ENCODE measurements at regions not wholly inside any gene's neighbourhood (a gene's known extent, or its start where the extent isn't known, plus 50 kb on each side); places are given as distances from the start of the nearest gene placed in this dataset.

DNA sequence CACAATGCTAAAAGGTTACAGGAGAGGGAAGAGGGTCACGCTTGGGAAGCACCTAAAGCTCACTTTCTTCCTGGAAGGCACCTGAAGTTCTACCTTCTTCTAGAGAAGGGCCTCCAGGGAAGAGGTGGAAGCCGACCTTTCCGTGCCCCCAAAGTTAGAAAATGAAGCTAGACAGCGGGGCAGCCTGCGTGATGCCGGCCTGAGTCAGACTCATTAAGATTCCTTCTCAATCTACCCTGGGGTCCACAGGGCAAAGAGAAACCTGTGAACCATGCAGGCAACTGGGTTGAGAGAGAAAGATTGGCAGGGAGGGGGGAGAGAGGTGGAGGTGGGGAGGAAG is 54.8 kb upstream of the CCDC167 start:
- TF ChIP-seq, protein P1, sequence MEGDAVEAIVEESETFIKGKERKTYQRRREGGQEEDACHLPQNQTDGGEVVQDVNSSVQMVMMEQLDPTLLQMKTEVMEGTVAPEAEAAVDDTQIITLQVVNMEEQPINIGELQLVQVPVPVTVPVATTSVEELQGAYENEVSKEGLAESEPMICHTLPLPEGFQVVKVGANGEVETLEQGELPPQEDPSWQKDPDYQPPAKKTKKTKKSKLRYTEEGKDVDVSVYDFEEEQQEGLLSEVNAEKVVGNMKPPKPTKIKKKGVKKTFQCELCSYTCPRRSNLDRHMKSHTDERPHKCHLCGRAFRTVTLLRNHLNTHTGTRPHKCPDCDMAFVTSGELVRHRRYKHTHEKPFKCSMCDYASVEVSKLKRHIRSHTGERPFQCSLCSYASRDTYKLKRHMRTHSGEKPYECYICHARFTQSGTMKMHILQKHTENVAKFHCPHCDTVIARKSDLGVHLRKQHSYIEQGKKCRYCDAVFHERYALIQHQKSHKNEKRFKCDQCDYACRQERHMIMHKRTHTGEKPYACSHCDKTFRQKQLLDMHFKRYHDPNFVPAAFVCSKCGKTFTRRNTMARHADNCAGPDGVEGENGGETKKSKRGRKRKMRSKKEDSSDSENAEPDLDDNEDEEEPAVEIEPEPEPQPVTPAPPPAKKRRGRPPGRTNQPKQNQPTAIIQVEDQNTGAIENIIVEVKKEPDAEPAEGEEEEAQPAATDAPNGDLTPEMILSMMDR (IDR thresholded peaks at IDR 0.05) = no peak

DNA sequence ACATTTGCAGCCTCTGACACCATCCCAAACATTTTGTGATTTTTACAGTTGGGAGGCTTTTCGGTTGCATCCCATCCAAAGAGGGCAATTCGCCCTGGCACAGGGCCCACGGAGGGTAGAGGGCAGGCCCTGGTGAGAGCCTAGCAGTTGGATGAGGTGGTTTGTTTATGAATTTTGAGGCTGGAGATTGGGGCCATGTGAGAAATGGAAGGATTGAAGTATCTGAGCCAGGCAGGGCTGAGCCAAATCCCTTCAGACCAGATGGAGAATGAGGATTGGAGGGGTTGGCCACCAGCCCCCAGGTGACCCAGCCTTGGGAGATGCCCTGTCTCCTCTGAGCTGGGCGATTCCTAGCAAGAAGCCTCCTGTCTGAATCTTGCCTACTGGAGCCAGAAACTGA is 52.6 kb upstream of the CCDC167 start:
- TF ChIP-seq, protein P1 (IDR thresholded peaks at IDR 0.05) = no peak

DNA sequence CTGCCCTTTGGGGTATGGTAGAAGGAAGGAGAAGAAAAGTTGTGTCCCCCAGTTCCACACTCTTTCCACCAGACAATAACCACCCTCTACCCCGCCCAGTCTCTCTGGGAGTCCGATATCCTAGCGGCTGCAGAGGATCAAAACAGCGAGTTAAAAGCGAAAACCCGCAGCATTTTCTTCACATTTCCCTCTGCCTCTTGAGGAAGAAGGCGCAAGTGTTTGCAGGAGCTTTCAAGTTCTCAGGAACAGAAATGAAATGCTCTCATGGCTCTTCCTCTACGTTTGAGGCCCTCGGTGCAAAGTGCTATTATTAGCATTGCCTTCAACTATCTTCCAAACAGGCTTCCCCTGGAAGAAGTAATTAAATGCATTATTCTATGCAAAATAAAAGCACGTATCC is 52.2 kb upstream of the CCDC167 start:
- TF ChIP-seq, protein P1 (IDR thresholded peaks at IDR 0.05) = no peak

DNA sequence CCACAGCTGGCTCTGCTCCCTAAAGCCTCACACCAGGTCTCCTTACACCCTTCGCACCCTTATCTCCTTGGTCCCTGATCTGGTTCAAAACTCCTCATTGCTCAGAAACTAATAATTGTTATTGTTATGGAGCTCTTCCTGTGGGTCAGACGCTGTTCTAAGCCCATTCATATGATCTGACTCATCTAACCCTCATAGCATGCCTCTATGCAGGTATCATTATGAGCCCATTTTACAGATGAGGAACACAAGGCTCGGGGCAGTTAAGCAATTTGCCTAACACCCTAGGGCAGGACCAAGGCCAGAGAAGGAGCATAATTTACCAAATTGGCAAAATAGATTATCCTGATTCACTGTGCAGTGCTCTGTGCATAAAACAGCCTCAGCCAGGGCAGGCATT is 51.8 kb upstream of the CCDC167 start:
- TF ChIP-seq, protein P1 (IDR thresholded peaks at IDR 0.05) = no peak

DNA sequence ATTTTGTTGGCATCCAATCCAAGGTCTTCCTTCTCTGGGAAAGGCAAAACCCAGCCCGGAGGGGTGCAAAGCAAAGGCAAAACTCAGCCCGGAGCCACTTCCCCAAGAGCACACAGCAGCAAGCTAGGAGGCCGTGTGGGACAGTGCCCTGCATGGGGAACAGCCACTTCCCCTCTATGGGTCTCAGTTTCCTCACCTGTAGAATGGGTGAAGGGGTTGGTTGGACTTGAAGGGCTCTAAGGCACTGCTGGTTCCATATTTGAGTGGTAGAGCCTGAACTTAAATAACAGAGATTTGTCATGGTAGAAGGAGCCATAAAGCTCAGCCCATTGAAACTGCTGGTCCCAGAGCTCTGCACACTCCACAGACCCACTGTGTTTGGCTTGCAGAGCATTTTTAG is 51.3 kb upstream of the CCDC167 start:
- TF ChIP-seq, protein P1 (IDR thresholded peaks at IDR 0.05) = no peak

DNA sequence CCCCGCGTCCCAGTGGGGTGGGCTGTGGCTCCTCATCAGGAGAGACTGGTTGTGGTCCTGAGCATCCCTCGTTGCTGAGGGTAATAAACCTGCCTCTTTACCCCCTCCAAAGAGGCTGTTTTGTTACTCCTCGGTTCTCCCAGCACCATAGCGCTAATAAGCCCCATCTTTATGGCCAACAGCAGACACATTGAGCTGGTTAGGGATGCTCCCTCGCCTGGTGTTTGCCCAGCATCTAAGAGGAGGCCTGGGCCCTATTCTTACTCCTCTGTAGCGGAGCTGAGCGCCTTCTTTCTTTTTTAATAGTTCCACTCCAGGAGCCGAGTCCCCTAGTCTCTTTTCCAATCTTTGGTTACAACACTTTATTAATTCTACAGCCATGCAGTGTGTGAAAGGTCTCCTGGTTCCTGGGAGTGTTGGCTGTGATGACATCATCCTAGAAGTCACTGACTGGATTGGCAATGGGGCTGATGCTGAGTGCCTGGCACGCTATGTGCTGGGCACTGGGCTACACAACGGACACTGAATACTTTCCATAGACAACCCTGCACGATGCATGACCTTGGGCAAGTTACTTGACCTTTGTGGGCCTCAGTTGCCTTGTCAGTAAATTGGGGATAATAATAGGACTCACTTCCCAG is 50.6 kb upstream of the CCDC167 start:
- TF ChIP-seq, protein P1 (IDR thresholded peaks at IDR 0.05) = no peak

DNA sequence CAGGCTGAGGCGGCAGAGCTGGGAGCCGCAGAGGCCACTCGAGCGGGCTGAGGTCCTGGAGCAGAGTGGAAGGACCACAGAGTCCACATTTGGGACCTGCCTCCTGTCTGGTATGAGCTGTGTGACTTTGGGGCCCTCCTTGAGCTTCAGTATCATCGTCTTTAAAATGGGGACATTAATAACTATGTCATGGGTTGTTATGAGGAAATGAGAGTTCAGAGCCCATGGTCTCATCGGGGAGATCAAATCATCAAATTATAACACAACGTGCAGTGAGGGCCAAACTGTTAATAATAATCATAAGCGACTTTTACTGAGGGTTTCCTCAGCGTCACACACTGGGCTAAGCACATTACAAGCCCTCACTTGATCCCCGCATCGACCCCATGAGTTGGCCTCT is 49.9 kb upstream of the CCDC167 start:
- TF ChIP-seq, protein P1 (IDR thresholded peaks at IDR 0.05) = no peak

All from LNCAP (cell line).